B cell (primary cell): ENCODE measurements at regions not wholly inside any gene's neighbourhood (a gene's known extent, or its start where the extent isn't known, plus 50 kb on each side); places are given as distances from the start of the nearest gene placed in this dataset.

ENCODE experiments used
- EZH2 ChIP-seq: IDR thresholded peaks from 2 replicates; pipeline ENCODE4 v1.6.1; 2012; ENCODE audit warnings: borderline replicate concordance, low read depth, mild to moderate bottlenecking, moderate library complexity, low read length; ENCODE audit not compliant: insufficient read depth, poor library complexity, severe bottlenecking
- TF ChIP-seq, protein P1 (sequence below): fragments of 200-600 bp; IDR thresholded peaks from one replicate; pipeline ENCODE4 v1.8.0; 2022; ENCODE audit warnings: antibody characterized with exemption, mild to moderate bottlenecking

DNA sequence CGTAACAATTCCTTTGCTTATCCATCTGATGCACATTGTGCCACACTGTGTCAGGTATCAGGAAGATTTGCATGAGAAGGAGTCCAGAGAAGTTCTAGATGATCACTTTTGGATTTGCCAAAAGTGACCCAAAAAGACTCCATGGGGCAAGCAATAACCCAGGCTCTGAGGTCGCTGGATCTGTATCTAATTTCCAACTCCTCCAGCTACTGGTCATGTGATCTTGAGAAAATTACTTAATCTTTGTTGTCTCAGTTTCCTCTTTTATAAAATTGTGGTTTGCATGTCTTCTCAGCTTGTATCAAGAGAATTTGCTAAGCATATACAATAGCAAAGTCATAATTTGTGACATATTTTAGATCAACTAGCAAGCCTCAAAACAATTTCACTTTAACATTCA, 61.3 kb upstream of the ITGA4 start:
- TF ChIP-seq, protein P1, sequence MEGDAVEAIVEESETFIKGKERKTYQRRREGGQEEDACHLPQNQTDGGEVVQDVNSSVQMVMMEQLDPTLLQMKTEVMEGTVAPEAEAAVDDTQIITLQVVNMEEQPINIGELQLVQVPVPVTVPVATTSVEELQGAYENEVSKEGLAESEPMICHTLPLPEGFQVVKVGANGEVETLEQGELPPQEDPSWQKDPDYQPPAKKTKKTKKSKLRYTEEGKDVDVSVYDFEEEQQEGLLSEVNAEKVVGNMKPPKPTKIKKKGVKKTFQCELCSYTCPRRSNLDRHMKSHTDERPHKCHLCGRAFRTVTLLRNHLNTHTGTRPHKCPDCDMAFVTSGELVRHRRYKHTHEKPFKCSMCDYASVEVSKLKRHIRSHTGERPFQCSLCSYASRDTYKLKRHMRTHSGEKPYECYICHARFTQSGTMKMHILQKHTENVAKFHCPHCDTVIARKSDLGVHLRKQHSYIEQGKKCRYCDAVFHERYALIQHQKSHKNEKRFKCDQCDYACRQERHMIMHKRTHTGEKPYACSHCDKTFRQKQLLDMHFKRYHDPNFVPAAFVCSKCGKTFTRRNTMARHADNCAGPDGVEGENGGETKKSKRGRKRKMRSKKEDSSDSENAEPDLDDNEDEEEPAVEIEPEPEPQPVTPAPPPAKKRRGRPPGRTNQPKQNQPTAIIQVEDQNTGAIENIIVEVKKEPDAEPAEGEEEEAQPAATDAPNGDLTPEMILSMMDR: no peak
- TF ChIP-seq EZH2: no peak
